ENCODE measurements at regions not wholly inside any gene's neighbourhood (a gene's known extent, or its start where the extent isn't known, plus 50 kb on each side); places are given as distances from the start of the nearest gene placed in this dataset.

DNA sequence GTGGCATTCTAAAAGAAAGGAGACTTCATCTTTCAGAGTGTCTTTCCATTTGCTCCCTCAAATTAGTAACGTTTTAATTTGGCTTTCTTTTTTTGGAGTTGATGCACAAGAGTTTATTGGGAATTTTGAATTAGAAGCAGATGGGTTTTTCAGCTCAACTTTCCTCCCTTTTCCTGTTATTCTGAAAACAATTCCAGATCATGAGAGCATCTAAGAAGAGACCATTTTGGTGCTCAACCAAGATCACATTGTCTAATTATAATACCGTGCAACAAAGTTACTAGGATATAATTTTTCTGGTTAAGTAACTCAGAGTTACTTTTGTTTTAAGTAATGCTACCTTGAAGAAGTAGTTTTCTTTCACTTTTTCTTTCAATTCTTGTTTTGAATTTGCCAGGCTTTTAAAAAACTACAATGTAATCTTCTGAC, 396.6 kb upstream of the KLF6 start:
- TF ChIP-seq EZH2 (IDR thresholded peaks at IDR 0.05; ENCODE audit: borderline replicate concordance, insufficient read depth, low read depth, low read length, poor library complexity, severe bottlenecking), result no peak
- TF ChIP-seq, protein P1, sequence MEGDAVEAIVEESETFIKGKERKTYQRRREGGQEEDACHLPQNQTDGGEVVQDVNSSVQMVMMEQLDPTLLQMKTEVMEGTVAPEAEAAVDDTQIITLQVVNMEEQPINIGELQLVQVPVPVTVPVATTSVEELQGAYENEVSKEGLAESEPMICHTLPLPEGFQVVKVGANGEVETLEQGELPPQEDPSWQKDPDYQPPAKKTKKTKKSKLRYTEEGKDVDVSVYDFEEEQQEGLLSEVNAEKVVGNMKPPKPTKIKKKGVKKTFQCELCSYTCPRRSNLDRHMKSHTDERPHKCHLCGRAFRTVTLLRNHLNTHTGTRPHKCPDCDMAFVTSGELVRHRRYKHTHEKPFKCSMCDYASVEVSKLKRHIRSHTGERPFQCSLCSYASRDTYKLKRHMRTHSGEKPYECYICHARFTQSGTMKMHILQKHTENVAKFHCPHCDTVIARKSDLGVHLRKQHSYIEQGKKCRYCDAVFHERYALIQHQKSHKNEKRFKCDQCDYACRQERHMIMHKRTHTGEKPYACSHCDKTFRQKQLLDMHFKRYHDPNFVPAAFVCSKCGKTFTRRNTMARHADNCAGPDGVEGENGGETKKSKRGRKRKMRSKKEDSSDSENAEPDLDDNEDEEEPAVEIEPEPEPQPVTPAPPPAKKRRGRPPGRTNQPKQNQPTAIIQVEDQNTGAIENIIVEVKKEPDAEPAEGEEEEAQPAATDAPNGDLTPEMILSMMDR (IDR thresholded peaks at IDR 0.05), result no peak

Measured in B cell (primary cell).